Trophoblast cell (in vitro differentiated cells and primary cell): ENCODE measurements at regions not wholly inside any gene's neighbourhood (a gene's known extent, or its start where the extent isn't known, plus 50 kb on each side); places are given as distances from the start of the nearest gene placed in this dataset.

ENCODE experiments used
- DNase-seq, 2 donors: peaks; one replicate each; pipeline ENCODE4 v3.0.0-alpha.2; 2016
- H2AFZ ChIP-seq: 2 replicates; pipeline ENCODE4 v1.6.1; 2013; ENCODE audit warnings: low read length, moderate library complexity, mild to moderate bottlenecking; ENCODE audit not compliant: insufficient read depth, poor library complexity
- H2AK5ac ChIP-seq: 2 replicates; pipeline ENCODE4 v1.6.1; 2013; ENCODE audit warnings: mild to moderate bottlenecking, low read length
- H2BK120ac ChIP-seq: 2 replicates; pipeline ENCODE4 v1.6.1; 2013; ENCODE audit warnings: low read length, mild to moderate bottlenecking, moderate library complexity; ENCODE audit not compliant: insufficient read depth, poor library complexity
- H2BK12ac ChIP-seq: 2 replicates; pipeline ENCODE4 v1.6.1; 2013; ENCODE audit warnings: mild to moderate bottlenecking, low read length, moderate library complexity
- H2BK5ac ChIP-seq: 2 replicates; pipeline ENCODE4 v1.6.1; 2013; ENCODE audit warnings: low read length, low read depth, moderate library complexity, mild to moderate bottlenecking; ENCODE audit not compliant: poor library complexity
- H3K14ac ChIP-seq: 2 replicates; pipeline ENCODE4 v1.6.1; 2013; ENCODE audit warnings: mild to moderate bottlenecking, low read length
- H3K18ac ChIP-seq: 2 replicates; pipeline ENCODE4 v1.6.1; 2013; ENCODE audit warnings: mild to moderate bottlenecking, low read length
- H3K23ac ChIP-seq: 2 replicates; pipeline ENCODE4 v1.6.1; 2013; ENCODE audit warnings: low read length
- H3K27ac ChIP-seq: 2 replicates; pipeline ENCODE4 v1.5.1; 2013; ENCODE audit warnings: low read depth, mild to moderate bottlenecking, inconsistent platforms, low read length, moderate library complexity
- H3K27me3 ChIP-seq: 2 replicates; pipeline ENCODE4 v1.6.1; 2013; ENCODE audit warnings: inconsistent platforms, mild to moderate bottlenecking, low read length, moderate library complexity; ENCODE audit not compliant: insufficient read depth
- H3K36me3 ChIP-seq, 2 experiments: 1 replicate in 1 of 2; 2 replicates in 1 of 2; pipeline ENCODE4 v1.6.1; 2013; ENCODE audit warnings: low read length in 2 of 2, mild to moderate bottlenecking in 2 of 2, moderate library complexity in 1 of 2; ENCODE audit not compliant: insufficient read depth in 2 of 2, control insufficient read depth in 1 of 2
- H3K4ac ChIP-seq: 2 replicates; pipeline ENCODE4 v1.6.1; 2013; ENCODE audit warnings: low read depth, mild to moderate bottlenecking, low read length, moderate library complexity
- H3K4me1 ChIP-seq, 2 experiments: 1 replicate in 1 of 2; 2 replicates in 1 of 2; pipeline ENCODE4 v1.6.1; 2013; ENCODE audit warnings: low read length in 2 of 2, mild to moderate bottlenecking in 2 of 2, moderate library complexity in 1 of 2; ENCODE audit not compliant: insufficient read depth in 2 of 2, control insufficient read depth in 1 of 2
- H3K4me2 ChIP-seq: 2 replicates; pipeline ENCODE4 v1.6.1; 2013; ENCODE audit warnings: inconsistent platforms, mild to moderate bottlenecking, low read length, moderate library complexity
- H3K4me3 ChIP-seq: 2 replicates; pipeline ENCODE4 v1.5.1; 2013; ENCODE audit warnings: mild to moderate bottlenecking, low read depth, low read length, inconsistent platforms
- H3K79me1 ChIP-seq: one replicate; pipeline ENCODE4 v1.6.1; 2013; ENCODE audit warnings: low read length
- H3K79me2 ChIP-seq: 2 replicates; pipeline ENCODE4 v1.6.1; 2013; ENCODE audit warnings: low read length, mild to moderate bottlenecking; ENCODE audit not compliant: control insufficient read depth, insufficient read depth, poor library complexity
- H3K9ac ChIP-seq: 2 replicates; pipeline ENCODE4 v1.6.1; 2013; ENCODE audit warnings: mild to moderate bottlenecking, low read length
- H3K9me3 ChIP-seq: 2 replicates; pipeline ENCODE4 v1.6.1; 2013; ENCODE audit warnings: low read depth, mild to moderate bottlenecking, control low read depth, inconsistent platforms, low read length; ENCODE audit not compliant: insufficient read depth
- H4K12ac ChIP-seq: 2 replicates; pipeline ENCODE4 v1.6.1; 2013; ENCODE audit warnings: low read depth, mild to moderate bottlenecking, low read length, moderate library complexity
- H4K8ac ChIP-seq: 2 replicates; pipeline ENCODE4 v1.6.1; 2013; ENCODE audit warnings: low read depth, mild to moderate bottlenecking, low read length, moderate library complexity
- H4K91ac ChIP-seq: one replicate; pipeline ENCODE4 v1.6.1; 2013; ENCODE audit warnings: low read depth, mild to moderate bottlenecking, low read length, moderate library complexity
- WGBS: extraction: QIAGEN DNeasy Blood & Tissue Kit; methylation state at CpG from one replicate; pipeline ENCODE4 v1.1.7; 2013; ENCODE audit warnings: missing lambda C conversion rate; ENCODE audit not compliant: insufficient read length, insufficient coverage; ENCODE audit errors: extremely low coverage; 5-methylcytosine and 5-hydroxymethylcytosine counted together

DNA sequence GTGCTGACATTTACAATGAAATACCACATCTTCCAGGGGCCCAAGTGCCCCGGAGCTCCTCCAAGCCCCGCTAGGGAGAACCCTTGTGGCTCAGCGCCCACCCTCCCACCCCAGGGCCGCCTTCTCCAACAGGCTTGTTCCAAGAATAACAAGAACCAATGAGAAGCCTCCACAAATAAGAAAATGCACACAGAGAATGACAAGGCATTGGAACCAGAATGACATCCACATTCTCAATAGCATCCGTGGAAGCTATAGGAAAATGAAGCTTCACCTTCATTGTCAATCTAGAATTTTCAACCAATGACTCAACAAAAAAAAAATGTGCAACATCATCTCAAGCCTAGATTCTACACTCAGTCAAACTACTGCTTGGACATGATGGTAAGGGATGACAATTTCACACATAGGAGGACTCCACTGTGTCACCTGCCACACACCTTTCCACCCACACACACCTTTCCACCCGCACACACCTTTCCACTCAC is 50.4 kb upstream of the PPP2R2D start:
- Histone ChIP-seq H3K14ac (no peak overlapping the region), H4K91ac (no peak overlapping the region), H2BK12ac (no peak overlapping the region), H3K79me2 (no peaks in the 10 kb centered on the region), H3K27ac (no peak overlapping the region), H4K12ac (no peak overlapping the region), H3K18ac (no peak overlapping the region), H3K4me1 (no peaks in the 10 kb centered on the region), H2BK120ac (no peak overlapping the region), H3K4me3 (peak overlapping the region; percentile 26), H3K27me3 (no peaks in the 10 kb centered on the region), H3K23ac (no peak overlapping the region), H2AK5ac (no peak overlapping the region), H2AFZ (no peak overlapping the region), H3K79me1 (no peaks in the 10 kb centered on the region), H3K36me3 (no peaks in the 10 kb centered on the region), H4K8ac (no peak overlapping the region), H3K4ac (no peak overlapping the region), H3K9me3 (peaks cover 4% of the 10 kb centered on the region), H3K9ac (no peak overlapping the region), H3K4me2 (no peak overlapping the region), H2BK5ac (no peak overlapping the region)
- DNase-seq: no peak
- WGBS: 100% methylated on average over 1 of the region's 6 CpGs
